ENCODE measurements at regions not wholly inside any gene's neighbourhood (a gene's known extent, or its start where the extent isn't known, plus 50 kb on each side); places are given as distances from the start of the nearest gene placed in this dataset.

DNA sequence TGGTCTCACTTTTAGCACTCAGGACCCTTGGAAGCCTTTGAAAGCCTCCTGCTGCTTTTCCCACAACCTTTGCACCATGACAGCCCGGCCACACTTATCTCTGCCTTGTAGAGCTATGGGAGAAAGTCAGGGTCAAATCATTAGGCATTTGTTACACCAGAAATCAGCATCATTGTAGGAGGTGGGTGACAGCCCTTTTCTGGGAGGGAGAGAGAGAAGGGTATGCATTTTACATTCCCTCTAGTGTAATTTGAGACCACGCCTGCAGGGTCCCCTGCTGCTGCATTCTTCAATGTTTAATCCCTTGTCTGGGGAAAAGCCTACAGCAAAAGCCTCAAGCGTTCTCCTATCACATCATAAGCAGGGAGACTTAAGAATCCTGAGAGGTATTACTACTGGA lies 766.8 kb upstream of the FAM98A start:
- TF ChIP-seq EP300 (IDR thresholded peaks at IDR 0.05) (no peak), POLR2AphosphoS5 (IDR thresholded peaks at IDR 0.05) (no peak), POLR2A (IDR thresholded peaks at IDR 0.05) (no peak), CTCF (IDR thresholded peaks at IDR 0.05) (no peak)
- Histone ChIP-seq H3K4me3 (no peak overlapping the region), H3K4me1 (no peaks in the 10 kb centered on the region), H3K36me3 (no peaks in the 10 kb centered on the region), H3K27me3 (no peaks in the 10 kb centered on the region), H3K9me3 (no peaks in the 10 kb centered on the region), H3K27ac (no peak overlapping the region)
- no peak for ATAC-seq
- WGBS, 2 donors (ENCODE audit: low coverage in 1 of 2) = 54 to 60% methylated on average over 1 to 3 of the region's 3 CpGs

- WGBS, 2 donors (ENCODE audit: low coverage in 1 of 2) = 87 to 92% methylated on average over 2 of the region's 2 CpGs
- no peak for ATAC-seq
Observed at GRCh38 chr2:34365512-34365911, 766.4 kb upstream of the FAM98A start.

GRCh38 chr2:34353509-34354113 lies 754.5 kb upstream of the FAM98A start:
- H3K36me3 ChIP-seq = no peaks in the 10 kb centered on the region
- H3K27ac ChIP-seq = no peak overlapping the region
- no peaks in the 10 kb centered on the region for H3K9me3 ChIP-seq
- ATAC-seq = no peak
- no peaks in the 10 kb centered on the region for H3K4me1 ChIP-seq
- no peaks in the 10 kb centered on the region for H3K27me3 ChIP-seq
- WGBS, 2 donors (ENCODE audit: low coverage in 1 of 2) = 27 to 33% methylated on average over 2 of the region's 2 CpGs
- no peak for TF ChIP-seq CTCF (IDR thresholded peaks at IDR 0.05)
- TF ChIP-seq EP300 (IDR thresholded peaks at IDR 0.05) = no peak
- TF ChIP-seq POLR2A (IDR thresholded peaks at IDR 0.05) = no peak
- TF ChIP-seq POLR2AphosphoS5 (IDR thresholded peaks at IDR 0.05) = no peak
- no peak overlapping the region for H3K4me3 ChIP-seq

More at GRCh38 chr2:34365512-34365911, 766.4 kb upstream of the FAM98A start:
- no peaks in the 10 kb centered on the region for H3K36me3 ChIP-seq
- H3K4me1 ChIP-seq = no peaks in the 10 kb centered on the region
- no peaks in the 10 kb centered on the region for H3K9me3 ChIP-seq
- H3K27me3 ChIP-seq = no peaks in the 10 kb centered on the region
- no peak overlapping the region for H3K4me3 ChIP-seq
- no peak overlapping the region for H3K27ac ChIP-seq
- TF ChIP-seq EP300 (IDR thresholded peaks at IDR 0.05) (no peak), POLR2AphosphoS5 (IDR thresholded peaks at IDR 0.05) (no peak), POLR2A (IDR thresholded peaks at IDR 0.05) (no peak), CTCF (IDR thresholded peaks at IDR 0.05) (no peak)

GRCh38 chr2:34349527-34349926 lies 750.4 kb upstream of the FAM98A start:
- H3K36me3 ChIP-seq = no peaks in the 10 kb centered on the region
- H3K9me3 ChIP-seq = no peaks in the 10 kb centered on the region
- no peak for TF ChIP-seq POLR2A (IDR thresholded peaks at IDR 0.05)
- TF ChIP-seq POLR2AphosphoS5 (IDR thresholded peaks at IDR 0.05) = no peak
- TF ChIP-seq EP300 (IDR thresholded peaks at IDR 0.05) = no peak
- no peak for TF ChIP-seq CTCF (IDR thresholded peaks at IDR 0.05)
- 82 to 100% methylated on average over 1 of the region's 1 CpG for WGBS, 2 donors (ENCODE audit: low coverage in 1 of 2)
- no peaks in the 10 kb centered on the region for H3K27me3 ChIP-seq
- no peak for ATAC-seq
- H3K4me3 ChIP-seq = no peak overlapping the region
- no peaks in the 10 kb centered on the region for H3K4me1 ChIP-seq
- no peak overlapping the region for H3K27ac ChIP-seq

DNA sequence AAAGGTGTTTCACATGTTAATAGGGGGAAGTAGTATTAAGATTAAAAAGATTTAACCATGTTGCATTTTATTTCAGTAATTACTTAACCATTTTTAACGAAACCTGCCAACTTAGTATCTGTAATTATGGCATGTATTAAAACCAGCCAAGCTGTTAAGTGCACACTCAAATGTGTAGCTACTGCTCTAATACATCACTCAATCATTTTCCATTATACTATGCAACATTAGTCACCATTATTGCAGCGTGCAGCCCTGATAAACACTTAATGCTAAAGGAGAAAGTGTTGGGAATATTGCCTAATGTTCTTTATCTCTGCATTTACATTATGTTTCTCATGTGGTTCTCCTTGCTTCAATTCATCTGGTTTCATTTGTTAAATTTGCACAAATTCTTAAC lies 745.9 kb upstream of the FAM98A start:
- Histone ChIP-seq H3K9me3 (no peaks in the 10 kb centered on the region), H3K27me3 (no peaks in the 10 kb centered on the region), H3K36me3 (no peaks in the 10 kb centered on the region), H3K4me3 (no peak overlapping the region), H3K27ac (no peak overlapping the region), H3K4me1 (no peaks in the 10 kb centered on the region)
- ATAC-seq = no peak
- 71 to 88% methylated on average over 2 of the region's 2 CpGs for WGBS, 2 donors (ENCODE audit: low coverage in 1 of 2)
- TF ChIP-seq POLR2AphosphoS5 (IDR thresholded peaks at IDR 0.05) (no peak), EP300 (IDR thresholded peaks at IDR 0.05) (no peak), CTCF (IDR thresholded peaks at IDR 0.05) (no peak), POLR2A (IDR thresholded peaks at IDR 0.05) (no peak)
